ENCODE measurements at regions not wholly inside any gene's neighbourhood (a gene's known extent, or its start where the extent isn't known, plus 50 kb on each side); places are given as distances from the start of the nearest gene placed in this dataset.
"Not testable (repeated sequence)": the region's sequence is repeated elsewhere in the genome, so short reads cannot be mapped to it uniquely, and the experiment has no call there.

GRCh38 chr14:84095681-84096080 lies 1434.3 kb upstream of the FLRT2 start:
- no peak overlapping the region for H3K4me3 ChIP-seq (ENCODE audit: low read length)
- H3F3A ChIP-seq (ENCODE audit: insufficient read depth, low read length, poor library complexity, severe bottlenecking): no peaks in the 10 kb centered on the region
- no peaks in the 10 kb centered on the region for H3K9me2 ChIP-seq (ENCODE audit: insufficient read depth, low read length)
- H3K27ac ChIP-seq (ENCODE audit: low read length): no peak overlapping the region
- no peak overlapping the region for H3K4me2 ChIP-seq (ENCODE audit: low read length)
- no peak overlapping the region for H3K9ac ChIP-seq (ENCODE audit: low read length)
- no peaks in the 10 kb centered on the region for H3K36me3 ChIP-seq (ENCODE audit: insufficient read depth, low read length)
- no peaks in the 10 kb centered on the region for H3K9me3 ChIP-seq (ENCODE audit: low read length)
- H3K27me3 ChIP-seq (ENCODE audit: insufficient read depth, low read depth, low read length): no peaks in the 10 kb centered on the region
- H3K79me2 ChIP-seq (replicated peaks; ENCODE audit: insufficient read depth, low read length): no peaks in the 10 kb centered on the region
- no peak for TF ChIP-seq EP300 (conservative IDR thresholded peaks at IDR 0.05; ENCODE audit: poor library complexity, severe bottlenecking)
- no peak overlapping the region for H2AFZ ChIP-seq (ENCODE audit: low read depth, low read length)
- H4K20me1 ChIP-seq (ENCODE audit: insufficient read depth): no peaks in the 10 kb centered on the region

GRCh38 chr14:84098261-84098660 lies 1431.7 kb upstream of the FLRT2 start:
- H3K27ac ChIP-seq (ENCODE audit: low read length): no peak overlapping the region
- no peak overlapping the region for H3K9ac ChIP-seq (ENCODE audit: low read length)
- H3K4me3 ChIP-seq (ENCODE audit: low read length): no peak overlapping the region
- no peaks in the 10 kb centered on the region for H3K9me2 ChIP-seq (ENCODE audit: insufficient read depth, low read length)
- H3K79me2 ChIP-seq (replicated peaks; ENCODE audit: insufficient read depth, low read length): no peaks in the 10 kb centered on the region
- no peak overlapping the region for H3K4me2 ChIP-seq (ENCODE audit: low read length)
- TF ChIP-seq EZH2 (IDR thresholded peaks at IDR 0.05; ENCODE audit: borderline replicate concordance, insufficient read depth, low read length, poor library complexity, severe bottlenecking): no peak
- no peak for TF ChIP-seq REST (IDR thresholded peaks at IDR 0.05; ENCODE audit: borderline replicate concordance)
- no peak for TF ChIP-seq EP300 (conservative IDR thresholded peaks at IDR 0.05; ENCODE audit: poor library complexity, severe bottlenecking)
- no peak for TF ChIP-seq MXI1 (conservative IDR thresholded peaks at IDR 0.05; ENCODE audit: poor library complexity, severe bottlenecking)
- no peak for TF ChIP-seq CTCF (IDR thresholded peaks at IDR 0.05; ENCODE audit: poor library complexity, severe bottlenecking)
- no peak for TF ChIP-seq TAF1 (IDR thresholded peaks at IDR 0.05; ENCODE audit: low read depth)
- TF ChIP-seq SMC3 (conservative IDR thresholded peaks at IDR 0.05; ENCODE audit: poor library complexity): no peak
- no peak for TF ChIP-seq POLR2AphosphoS5 (IDR thresholded peaks at IDR 0.05)
- TF ChIP-seq RAD21 (conservative IDR thresholded peaks at IDR 0.05): no peak
- no peaks in the 10 kb centered on the region for H4K20me1 ChIP-seq (ENCODE audit: insufficient read depth)
- H3K9me3 ChIP-seq (ENCODE audit: low read length): no peaks in the 10 kb centered on the region
- H3K27me3 ChIP-seq (ENCODE audit: insufficient read depth, low read depth, low read length): no peaks in the 10 kb centered on the region
- H2AFZ ChIP-seq (ENCODE audit: low read depth, low read length): no peak overlapping the region
- H3K36me3 ChIP-seq (ENCODE audit: insufficient read depth, low read length): no peaks in the 10 kb centered on the region
- no peaks in the 10 kb centered on the region for H3F3A ChIP-seq (ENCODE audit: insufficient read depth, low read length, poor library complexity, severe bottlenecking)

GRCh38 chr14:84099560-84099959 lies 1430.4 kb upstream of the FLRT2 start:
- H4K20me1 ChIP-seq (ENCODE audit: insufficient read depth); H3K27ac ChIP-seq (ENCODE audit: low read length); H3F3A ChIP-seq (ENCODE audit: insufficient read depth, low read length, poor library complexity, severe bottlenecking); H2AFZ ChIP-seq (ENCODE audit: low read depth, low read length); H3K9me2 ChIP-seq (ENCODE audit: insufficient read depth, low read length); H3K36me3 ChIP-seq (ENCODE audit: insufficient read depth, low read length); H3K4me3 ChIP-seq (ENCODE audit: low read length); H3K27me3 ChIP-seq (ENCODE audit: insufficient read depth, low read depth, low read length); H3K4me2 ChIP-seq (ENCODE audit: low read length); H3K9ac ChIP-seq (ENCODE audit: low read length); H3K9me3 ChIP-seq (ENCODE audit: low read length); H3K79me2 ChIP-seq (replicated peaks; ENCODE audit: insufficient read depth, low read length): not testable (repeated sequence)
